ENCODE measurements at regions not wholly inside any gene's neighbourhood (a gene's known extent, or its start where the extent isn't known, plus 50 kb on each side); places are given as distances from the start of the nearest gene placed in this dataset.

- POLR2A ChIA-PET: no interaction called here
- dilution Hi-C loops (cut with MboI; ENCODE audit: extremely low pct_ligation_motif_present, low sequenced_read_pairs): no loop called here
These were observed 78.0 kb downstream of the IFNG start for GRCh38 chr12:68081561-68081960.

GRCh38 chr12:68080577-68080976 lies 79.0 kb downstream of the IFNG start:
- POLR2A ChIA-PET: no interaction called here
- FAIRE-seq: no peak

More at GRCh38 chr12:68081561-68081960, 78.0 kb downstream of the IFNG start:
- Histone ChIP-seq H3K9me3 (replicated peaks; ENCODE audit: control insufficient read depth, insufficient read depth, low read length) (no peaks in the 10 kb centered on the region), H3K36me3 (ENCODE audit: control insufficient read depth in 2 of 2, extremely low read depth in 1 of 2, insufficient read depth in 2 of 2, low read length in 2 of 2) (no peaks in the 10 kb centered on the region), H3K9ac (replicated peaks; ENCODE audit: extremely low read depth, insufficient read depth, low read length) (no peak overlapping the region), H3K79me2 (ENCODE audit: control insufficient read depth, insufficient read depth, low read length) (no peaks in the 10 kb centered on the region), H2AFZ (ENCODE audit: low read depth, low read length) (no peak overlapping the region), H3K27me3 (ENCODE audit: control insufficient read depth in 2 of 2, insufficient read depth in 2 of 2, low read length in 2 of 2) (no peaks in the 10 kb centered on the region), H3K9me1 (replicated peaks; ENCODE audit: control insufficient read depth, extremely low read depth, insufficient read depth, low read length) (no peaks in the 10 kb centered on the region), H3K27ac (ENCODE audit: insufficient read depth, low read depth, low read length) (no peak overlapping the region), H3K4me2 (ENCODE audit: insufficient read depth, low read length) (no peak overlapping the region), H3K4me1 (ENCODE audit: control insufficient read depth, extremely low read depth, insufficient read depth, low read length) (no peaks in the 10 kb centered on the region), H3K4me3 (replicated peaks in 1 of 3; ENCODE audit: insufficient read depth in 1 of 3, low read depth in 1 of 3, low read length in 3 of 3) (no peak overlapping the region), H4K20me1 (replicated peaks; ENCODE audit: control insufficient read depth, extremely low read depth, insufficient read depth, low read length) (no peaks in the 10 kb centered on the region)
- FAIRE-seq (no peak), DNase-seq (ENCODE audit: low read depth, low spot score) (no peak)
- intact Hi-C loops (cut with micrococcal nuclease): no loop called here
- TF ChIP-seq FOS (IDR thresholded peaks at IDR 0.05; ENCODE audit: borderline replicate concordance, insufficient read depth, low read length) (no peak), MAX (IDR thresholded peaks at IDR 0.05; ENCODE audit: insufficient read depth, insufficient read length) (no peak), POLR2A (IDR thresholded peaks at IDR 0.05; ENCODE audit: low read depth, low read length) (no peak), JUN (IDR thresholded peaks at IDR 0.05; ENCODE audit: borderline replicate concordance, insufficient read depth, insufficient read length, low read depth) (no peak)
- BruUV-seq (replicated peaks): no TSS peak
- CTCF ChIA-PET: no interaction called here

More at GRCh38 chr12:68080577-68080976, 79.0 kb downstream of the IFNG start:
- Histone ChIP-seq H3K9me3 (replicated peaks; ENCODE audit: control insufficient read depth, insufficient read depth, low read length) (no peaks in the 10 kb centered on the region), H3K4me3 (replicated peaks in 1 of 3; ENCODE audit: insufficient read depth in 1 of 3, low read depth in 1 of 3, low read length in 3 of 3) (no peak overlapping the region), H3K79me2 (ENCODE audit: control insufficient read depth, insufficient read depth, low read length) (no peaks in the 10 kb centered on the region), H3K9ac (replicated peaks; ENCODE audit: extremely low read depth, insufficient read depth, low read length) (no peak overlapping the region), H3K36me3 (ENCODE audit: control insufficient read depth in 2 of 2, extremely low read depth in 1 of 2, insufficient read depth in 2 of 2, low read length in 2 of 2) (no peaks in the 10 kb centered on the region), H3K9me1 (replicated peaks; ENCODE audit: control insufficient read depth, extremely low read depth, insufficient read depth, low read length) (no peaks in the 10 kb centered on the region), H3K4me2 (ENCODE audit: insufficient read depth, low read length) (no peak overlapping the region), H3K4me1 (ENCODE audit: control insufficient read depth, extremely low read depth, insufficient read depth, low read length) (no peaks in the 10 kb centered on the region), H3K27ac (ENCODE audit: insufficient read depth, low read depth, low read length) (no peak overlapping the region), H4K20me1 (replicated peaks; ENCODE audit: control insufficient read depth, extremely low read depth, insufficient read depth, low read length) (no peaks in the 10 kb centered on the region), H3K27me3 (ENCODE audit: control insufficient read depth in 2 of 2, insufficient read depth in 2 of 2, low read length in 2 of 2) (no peaks in the 10 kb centered on the region), H2AFZ (ENCODE audit: low read depth, low read length) (no peak overlapping the region)
- no peak for TF ChIP-seq JUN (IDR thresholded peaks at IDR 0.05; ENCODE audit: borderline replicate concordance, insufficient read depth, insufficient read length, low read depth)
- TF ChIP-seq POLR2AphosphoS5 (IDR thresholded peaks at IDR 0.05; ENCODE audit: insufficient read depth, low read depth, low read length): no peak
- TF ChIP-seq MYC (IDR thresholded peaks at IDR 0.05; ENCODE audit: low read depth, low read length): no peak
- no peak for TF ChIP-seq POLR2A (IDR thresholded peaks at IDR 0.05; ENCODE audit: low read depth, low read length)
- TF ChIP-seq MAX (IDR thresholded peaks at IDR 0.05; ENCODE audit: insufficient read depth, insufficient read length): no peak
- no peak for TF ChIP-seq EZH2 (IDR thresholded peaks at IDR 0.05; ENCODE audit: borderline replicate concordance, low read depth, low read length, severe bottlenecking)
- no peak for TF ChIP-seq CTCF (IDR thresholded peaks at IDR 0.05; ENCODE audit: extremely low read depth in 1 of 2, insufficient read depth in 1 of 2, low read depth in 1 of 2, low read length in 2 of 2)
- TF ChIP-seq FOS (IDR thresholded peaks at IDR 0.05; ENCODE audit: borderline replicate concordance, insufficient read depth, low read length): no peak
- TF ChIP-seq GATA2 (IDR thresholded peaks at IDR 0.05; ENCODE audit: insufficient read depth, insufficient read length, low read depth, low read length): no peak
- intact Hi-C loops (cut with micrococcal nuclease) (no loop called here), dilution Hi-C loops (cut with MboI; ENCODE audit: extremely low pct_ligation_motif_present, low sequenced_read_pairs) (no loop called here)
- CTCF ChIA-PET: interaction anchor here (0.6 to 1.0 kb wide), 2 partner anchors 24 to 114 kb away, joined by 3 to 4 read pairs; no protein-coding TSS in a partner anchor
- BruUV-seq (replicated peaks): no TSS peak
- DNase-seq (ENCODE audit: low read depth, low spot score): no peak
